ENCODE measurements at regions not wholly inside any gene's neighbourhood (a gene's known extent, or its start where the extent isn't known, plus 50 kb on each side); places are given as distances from the start of the nearest gene placed in this dataset.

DNA sequence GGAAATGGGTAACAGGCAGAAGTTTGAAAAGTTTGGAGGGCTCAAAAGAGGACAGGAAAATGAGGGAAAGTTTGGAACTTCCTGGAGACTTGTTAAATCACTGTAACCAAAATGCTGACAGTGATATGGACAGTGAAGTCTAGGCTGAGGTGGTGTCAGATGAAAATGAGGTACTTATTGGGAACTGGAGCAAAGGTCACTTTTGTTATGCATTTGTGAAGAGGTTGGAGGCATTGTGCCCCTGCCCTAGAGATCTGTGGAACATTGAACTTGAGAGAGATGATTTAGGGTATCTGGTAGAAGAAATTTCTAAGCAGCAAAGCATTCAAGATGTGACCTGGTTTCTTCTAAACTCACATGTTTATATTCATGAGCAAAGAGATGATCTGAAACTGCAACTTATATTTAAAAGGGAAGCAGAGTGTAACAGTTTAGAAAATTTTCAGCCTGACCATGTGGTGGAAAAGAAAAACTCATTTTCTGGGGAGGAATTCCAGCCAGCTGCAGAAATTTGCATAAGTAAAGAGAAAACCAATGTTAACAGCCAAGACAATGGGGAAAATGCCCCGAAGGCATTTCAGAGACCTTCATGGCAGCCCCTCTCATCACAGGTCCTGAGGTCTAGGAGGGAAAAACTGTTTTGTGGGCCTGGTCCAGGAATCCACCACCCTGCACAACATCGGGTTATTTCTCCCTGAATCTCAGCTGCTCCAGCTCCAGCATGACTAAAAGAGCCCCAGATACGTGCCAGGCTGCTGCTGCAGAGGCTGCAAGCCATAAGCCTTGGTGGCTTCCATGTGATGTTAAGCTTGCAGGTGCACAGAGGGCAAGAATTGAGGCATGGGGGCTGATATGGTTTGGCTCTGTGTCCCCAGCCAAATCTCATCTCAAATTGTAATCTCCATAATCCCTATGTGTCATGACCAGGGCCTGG, 632.5 kb upstream of the GNPDA2 start:
- DNase-seq: no peak

DNA sequence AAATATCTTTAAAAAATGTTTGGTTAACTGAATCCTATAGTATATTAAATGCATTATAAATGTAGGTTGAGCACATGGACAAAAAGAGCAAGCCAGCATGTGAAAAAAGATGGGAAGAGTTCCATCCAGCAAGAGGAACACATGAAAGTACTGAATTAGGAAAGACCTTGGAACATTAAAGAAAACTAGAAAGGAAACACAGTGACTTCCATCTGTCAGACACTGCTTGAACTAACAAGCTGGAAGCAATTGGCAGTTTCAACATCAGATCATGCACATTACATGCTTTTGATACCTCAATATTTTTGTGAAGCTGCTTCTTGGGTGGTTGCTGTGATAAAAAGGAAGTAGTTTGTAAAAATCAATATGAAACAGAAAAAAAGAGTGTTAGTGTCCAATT, 626.8 kb upstream of the GNPDA2 start:
- DNase-seq: no peak

DNA sequence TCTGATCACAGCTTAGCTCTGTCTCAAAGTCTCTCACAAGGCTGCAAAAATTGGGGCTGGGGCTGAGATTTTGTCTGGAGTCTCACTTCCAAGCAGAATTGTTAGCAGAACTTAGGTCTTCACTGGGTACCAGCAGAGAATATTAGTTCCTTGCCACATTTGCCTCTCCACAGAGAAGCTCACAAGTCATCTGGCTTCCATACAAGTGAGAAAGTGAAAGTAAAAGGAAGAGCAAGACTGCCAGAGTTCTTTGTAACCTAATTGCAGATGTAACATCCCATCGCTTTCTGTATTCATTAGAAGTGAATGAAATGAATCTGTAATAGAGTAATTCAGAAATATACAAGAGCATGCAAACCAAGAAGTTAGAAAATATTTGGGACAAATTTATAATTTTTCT, 624.1 kb upstream of the GNPDA2 start:
- peak; percentile 33 for DNase-seq

DNA sequence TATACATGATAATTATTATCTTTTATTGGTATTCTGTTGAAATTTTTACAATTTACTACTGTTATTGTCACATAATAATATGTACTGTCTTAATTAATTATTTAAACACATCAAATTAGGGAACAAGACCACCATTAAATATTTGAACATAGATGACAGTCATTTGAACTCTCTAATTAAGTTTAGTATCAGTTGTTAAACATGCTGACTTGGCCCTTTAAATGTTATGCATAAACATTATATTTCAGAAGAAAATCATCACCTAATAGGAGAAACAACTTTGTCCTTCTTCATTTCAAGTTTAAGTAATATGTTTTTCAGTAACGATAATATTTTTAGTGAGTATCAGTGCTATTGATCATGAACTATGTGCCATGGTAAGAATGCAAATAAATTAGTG, 623.5 kb upstream of the GNPDA2 start:
- DNase-seq: no peak

DNA sequence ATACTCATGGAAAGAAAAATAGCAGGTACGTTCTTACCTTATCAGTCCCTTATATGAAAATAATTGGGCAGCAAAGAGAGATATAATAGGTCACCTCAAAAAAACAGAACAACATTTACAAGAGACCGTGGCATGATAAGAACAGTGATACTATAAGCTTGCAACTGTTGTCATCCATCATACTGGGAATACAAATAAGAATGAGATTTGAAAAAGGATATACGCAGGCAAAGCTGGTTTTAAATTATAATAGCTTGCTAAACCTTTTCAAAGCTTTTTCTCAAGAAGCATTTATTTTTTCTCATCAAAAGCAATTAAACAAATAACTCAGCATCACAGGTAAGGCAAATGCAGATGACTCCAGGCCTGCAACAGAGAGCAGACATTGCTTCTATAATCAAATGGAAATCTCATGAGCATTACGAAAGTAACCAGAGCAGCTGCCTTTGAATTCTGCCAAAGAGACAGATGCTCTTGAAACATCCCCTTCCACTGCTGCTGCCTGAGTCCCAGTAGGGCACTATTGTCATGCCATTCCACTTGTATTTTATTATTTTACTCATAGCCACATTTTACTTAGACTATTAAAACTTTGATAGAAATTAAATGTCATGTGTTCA, 620.6 kb upstream of the GNPDA2 start:
- peak; percentile 15 for DNase-seq

DNA sequence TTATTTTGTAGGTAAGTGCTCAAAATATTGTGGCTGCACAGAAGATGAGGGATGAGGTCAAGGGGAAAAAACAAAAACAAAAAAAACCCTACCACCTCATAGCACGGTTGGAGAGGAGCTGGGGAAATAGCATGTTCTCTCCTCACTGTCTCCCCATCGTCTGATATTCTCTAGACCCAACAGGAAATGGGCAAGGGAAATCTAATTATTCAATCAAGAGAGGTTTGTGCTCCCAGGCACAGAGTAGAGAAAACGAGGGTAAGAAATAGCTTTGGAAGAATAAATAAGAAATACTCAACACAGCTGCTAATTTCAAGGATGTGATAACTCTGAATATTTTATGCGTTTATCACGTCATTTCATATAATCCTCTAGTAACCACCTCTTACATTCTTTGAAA, 619.2 kb upstream of the GNPDA2 start:
- DNase-seq: no peak

DNA sequence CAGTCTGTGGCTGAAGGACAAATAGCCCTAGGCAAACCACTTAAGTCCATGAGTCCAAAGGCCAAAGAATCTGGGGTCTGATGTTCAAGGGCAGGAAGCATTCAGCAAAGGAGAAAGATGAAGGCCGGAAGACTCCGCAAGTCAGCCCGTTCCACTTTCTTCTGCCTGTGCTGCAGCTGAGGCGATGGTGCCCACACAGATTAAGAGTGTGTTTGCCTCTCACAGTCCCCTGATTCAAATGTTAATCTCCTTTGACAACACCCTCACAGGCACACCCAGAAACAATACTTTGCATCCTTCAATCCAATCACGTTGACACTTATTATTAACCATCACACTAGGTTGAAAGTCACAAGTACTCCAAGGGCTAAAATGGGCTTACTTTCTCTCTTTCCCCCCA, 605.4 kb upstream of the GNPDA2 start:
- no peak for DNase-seq

DNA sequence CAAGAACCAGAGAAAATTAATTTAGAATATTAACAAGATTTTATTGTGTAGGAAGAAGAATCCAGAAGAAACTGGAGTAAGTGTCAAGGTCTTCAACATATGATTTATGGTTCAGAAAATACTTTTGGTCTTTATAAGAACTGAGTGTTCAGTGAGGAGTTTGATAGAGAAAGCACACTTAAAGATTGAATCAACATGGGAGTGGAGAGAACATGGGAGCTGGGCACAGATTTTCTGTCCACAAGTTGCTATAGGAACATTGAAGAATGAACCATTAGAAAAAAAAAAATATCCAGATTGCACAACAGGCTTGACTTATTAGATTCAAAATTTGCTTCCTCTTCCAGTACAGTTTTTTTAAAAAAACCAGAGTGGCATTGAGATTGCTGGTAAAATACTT, 601.2 kb upstream of the GNPDA2 start:
- no peak for DNase-seq

DNA sequence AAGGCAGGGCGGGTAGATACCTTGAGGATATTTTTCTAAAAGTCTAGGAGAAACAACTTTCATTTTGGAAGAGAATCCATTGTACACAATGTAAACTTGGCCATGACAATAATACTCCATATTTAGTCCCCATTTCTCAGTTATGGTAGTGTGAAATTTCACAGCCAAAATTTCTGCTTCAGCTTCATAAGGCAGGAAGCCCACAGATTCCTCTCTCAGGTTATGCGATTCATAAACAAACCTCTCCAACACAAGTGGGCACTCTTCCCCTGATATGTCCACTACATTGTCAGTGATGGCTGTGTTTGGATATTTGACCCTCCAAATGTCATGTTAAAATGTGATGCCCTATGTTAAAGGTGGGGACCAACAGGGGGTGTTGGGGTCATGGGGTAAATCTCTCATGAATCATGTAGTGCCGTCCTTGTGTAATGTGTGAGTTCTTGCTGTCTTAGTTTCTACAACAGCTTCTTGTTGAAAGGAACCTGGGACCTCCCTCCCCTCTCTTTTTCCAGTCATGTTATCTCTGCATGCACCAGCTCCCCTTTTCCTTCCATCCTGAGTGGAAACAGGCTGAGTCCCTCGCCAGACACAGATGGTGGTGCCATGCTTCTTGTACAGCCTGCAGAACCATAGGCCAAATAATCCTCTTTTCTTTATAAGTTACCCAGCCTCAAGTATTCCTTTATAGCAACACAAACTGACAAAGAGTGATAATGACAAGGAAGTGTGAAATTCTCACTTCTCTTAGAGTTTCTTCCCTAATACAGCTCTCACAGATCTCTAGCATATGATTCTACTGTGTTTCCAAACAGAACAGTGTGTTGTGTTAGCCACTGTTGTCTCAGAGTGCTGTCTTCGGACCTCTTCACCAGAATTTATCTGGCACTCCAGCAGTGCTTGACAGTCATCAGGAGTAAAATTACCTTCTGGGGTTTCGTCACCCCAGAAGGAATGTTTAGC, 598.4 kb upstream of the GNPDA2 start:
- no peak for DNase-seq

DNA sequence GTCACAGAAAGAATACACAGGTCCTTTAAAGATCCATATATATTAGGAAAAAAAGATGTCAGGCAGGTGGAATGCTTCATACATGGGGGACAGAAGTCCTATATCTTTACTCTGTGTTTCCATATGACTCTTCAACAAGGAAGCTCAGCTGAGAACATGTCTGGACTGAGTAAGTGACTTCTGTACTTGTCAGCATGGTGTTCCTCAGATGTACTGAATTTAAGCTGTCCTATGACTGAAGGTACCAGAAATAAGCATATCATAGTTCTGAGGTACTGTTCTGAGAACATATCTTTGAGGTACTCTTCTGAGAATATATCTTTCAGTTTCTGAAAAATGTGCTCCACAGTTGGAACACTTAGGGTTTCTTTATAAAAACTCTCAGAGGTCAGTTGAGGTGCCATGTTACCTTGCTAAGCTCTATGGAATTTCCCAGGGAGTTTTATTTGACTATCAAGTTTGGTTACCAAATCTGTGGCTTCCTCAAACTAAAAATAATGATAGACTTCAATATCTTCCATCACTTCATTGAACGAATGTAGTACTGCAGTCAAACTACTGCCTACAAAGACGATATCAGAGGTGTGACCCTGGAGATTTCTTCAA, 597.2 kb upstream of the GNPDA2 start:
- no peak for DNase-seq

DNA sequence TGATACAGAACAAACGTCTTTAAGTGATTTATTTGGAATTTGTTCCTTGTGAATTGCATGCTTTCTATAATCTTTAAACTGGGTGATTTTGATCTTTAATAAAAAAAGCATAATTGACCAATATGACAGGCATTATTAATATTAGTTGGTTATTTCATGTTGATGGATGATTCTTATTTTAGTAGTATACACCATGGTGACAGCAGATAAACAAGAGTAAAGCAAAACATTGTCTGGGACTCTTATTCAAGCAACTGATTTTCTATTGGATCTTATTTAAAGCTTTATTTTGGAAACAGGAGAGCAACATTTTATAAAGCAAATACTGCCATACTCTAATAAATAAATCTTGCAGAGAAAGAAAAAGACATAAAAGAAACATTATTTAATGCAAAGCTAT, 591.4 kb upstream of the GNPDA2 start:
- no peak for DNase-seq

DNA sequence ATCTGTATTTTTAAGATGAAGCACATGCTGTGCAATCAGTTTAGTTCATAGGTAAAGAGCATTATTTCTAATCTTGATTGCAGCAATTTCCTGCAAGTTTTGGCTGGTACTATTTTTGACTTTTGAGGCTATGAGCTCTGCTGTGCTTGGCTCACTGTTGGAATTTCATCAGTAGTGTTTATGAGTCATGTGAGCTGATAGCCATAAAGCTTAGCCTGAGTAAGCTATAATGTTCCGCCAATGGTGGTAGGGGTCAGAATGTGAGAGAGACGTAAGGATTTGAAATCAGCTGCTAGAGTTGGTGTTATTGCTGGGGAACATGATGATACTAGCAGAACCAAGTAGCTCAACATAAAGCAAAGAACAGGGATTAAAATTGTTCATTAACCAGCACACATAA, 590.9 kb upstream of the GNPDA2 start:
- peak; percentile 3 for DNase-seq

DNA sequence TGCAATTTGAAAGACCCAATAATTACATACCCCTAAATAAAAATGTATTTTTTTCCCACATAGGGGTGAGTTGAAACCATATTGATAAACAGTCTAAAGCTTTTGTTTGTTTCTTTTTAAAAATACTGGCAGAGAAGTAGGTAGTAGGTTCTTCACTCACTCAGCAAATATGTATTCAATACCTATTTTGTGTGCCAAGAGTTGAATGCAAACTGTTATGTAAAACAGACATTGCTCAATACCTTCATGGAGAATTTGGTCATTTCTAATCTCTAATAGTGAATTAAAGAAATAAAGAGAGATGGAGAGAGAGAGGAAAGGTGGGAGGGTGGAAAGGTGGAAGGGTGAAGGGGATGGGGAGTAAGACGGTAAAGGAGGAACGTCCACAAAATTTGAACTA, 589.9 kb upstream of the GNPDA2 start:
- no peak for DNase-seq

DNA sequence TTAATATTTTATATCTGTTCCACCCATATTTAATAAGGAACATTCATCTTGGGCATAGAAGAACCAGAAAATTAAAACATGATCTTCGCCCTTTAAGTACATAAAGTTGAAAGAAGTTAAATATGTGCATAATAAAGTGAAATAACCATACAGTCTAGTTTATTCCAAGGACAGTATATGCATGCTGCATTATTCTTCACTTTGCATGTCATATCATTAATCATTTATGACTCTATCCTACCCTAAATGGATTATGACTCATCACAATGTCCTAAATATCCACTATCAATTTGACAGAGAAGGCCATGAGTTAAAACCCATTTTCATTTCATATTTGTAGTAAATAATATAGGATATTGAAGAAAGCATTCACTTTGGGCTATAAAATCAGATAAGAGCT, 576.5 kb upstream of the GNPDA2 start:
- DNase-seq: no peak

DNA sequence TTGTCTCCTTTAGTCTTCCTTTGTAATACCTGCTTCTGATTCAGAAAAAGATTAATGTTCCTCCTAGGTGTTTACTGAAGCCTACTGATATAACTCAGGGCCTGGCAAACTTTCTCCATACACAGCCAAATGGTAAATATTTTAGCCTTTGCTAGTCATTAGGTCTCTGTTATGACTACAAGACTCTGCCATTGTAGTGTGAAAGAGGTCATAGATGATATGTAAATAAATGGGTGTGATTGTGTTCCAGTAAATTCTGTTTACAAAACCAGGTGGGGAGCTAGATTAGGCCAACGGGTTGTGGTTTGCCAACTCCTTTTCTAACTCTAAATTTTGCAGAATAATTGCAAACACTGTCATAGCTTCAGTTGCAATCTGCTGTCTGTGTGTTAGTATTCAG, 568.1 kb upstream of the GNPDA2 start:
- DNase-seq: no peak

DNA sequence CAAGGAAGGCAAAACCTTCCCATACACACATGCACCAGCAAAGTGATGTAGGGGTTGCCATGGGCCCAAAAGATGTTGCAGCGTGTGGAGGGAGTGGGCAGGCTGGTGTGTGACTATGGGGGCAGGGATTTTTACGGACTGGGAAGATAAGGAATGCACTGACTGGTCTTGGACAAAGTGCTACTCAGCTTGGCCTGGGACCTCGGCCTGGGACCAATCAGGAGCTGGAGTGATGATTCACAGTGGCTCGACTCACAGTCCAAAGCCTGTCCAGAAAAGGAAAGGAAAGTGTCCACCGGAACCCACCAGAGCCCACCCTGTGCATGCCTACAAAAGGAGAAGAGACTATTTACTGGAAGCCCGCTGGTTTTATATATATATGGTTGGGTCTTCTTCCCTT, 567.0 kb upstream of the GNPDA2 start:
- no peak for DNase-seq

DNA sequence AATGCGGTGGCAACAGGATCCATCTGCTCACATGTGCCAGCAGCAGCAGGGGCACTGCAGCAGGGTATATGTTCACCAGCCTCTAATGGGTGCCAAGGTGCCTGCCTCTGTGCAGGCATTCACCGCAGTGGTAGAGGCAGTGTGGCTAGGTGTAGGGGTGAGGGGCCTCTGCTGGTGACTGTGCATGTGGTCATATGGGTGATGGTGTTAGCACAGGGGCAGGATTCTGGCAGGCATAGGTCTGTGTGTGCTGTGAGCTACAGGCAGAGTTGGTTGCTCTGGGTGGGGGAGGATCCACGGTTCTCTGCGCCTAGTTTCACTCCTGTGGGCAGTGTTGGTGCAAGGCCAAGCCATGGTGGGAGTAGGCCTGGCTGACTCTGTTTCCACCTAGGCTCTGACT, 566.5 kb upstream of the GNPDA2 start:
- no peak for DNase-seq

DNA sequence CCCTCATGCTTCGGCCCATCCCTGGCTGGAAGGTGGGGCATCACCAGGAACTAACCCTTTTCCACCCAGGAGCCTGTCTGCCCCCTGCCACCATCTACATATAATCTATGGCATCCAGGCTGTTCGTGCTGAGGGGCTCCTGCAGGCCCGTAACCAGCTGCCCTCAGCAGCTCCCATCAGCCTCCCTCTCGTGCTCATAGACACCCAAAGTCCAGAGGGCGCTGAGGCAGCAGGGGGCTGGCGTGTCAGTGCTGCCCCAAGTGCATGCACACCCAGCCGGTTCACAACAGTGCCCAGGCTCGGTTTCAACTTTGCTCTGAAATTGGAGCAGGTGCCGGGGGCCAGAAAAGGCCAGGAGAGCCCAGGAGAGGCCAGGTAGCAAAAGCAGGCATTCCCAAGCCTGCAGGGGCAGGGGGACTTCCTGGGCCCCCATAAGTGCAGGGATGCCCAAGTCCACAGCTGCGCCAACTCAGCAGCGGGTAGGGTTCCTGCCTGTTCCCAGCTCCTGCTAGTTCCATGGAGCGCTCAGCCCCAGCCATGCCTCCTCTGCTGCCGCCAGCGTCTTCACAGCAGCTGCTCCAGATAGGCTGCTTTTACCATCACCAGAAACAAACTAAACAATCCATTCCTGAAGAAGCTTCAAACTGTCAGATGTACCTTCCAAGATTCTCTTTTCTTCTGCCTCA, 558.2 kb upstream of the GNPDA2 start:
- no peak for DNase-seq

DNA sequence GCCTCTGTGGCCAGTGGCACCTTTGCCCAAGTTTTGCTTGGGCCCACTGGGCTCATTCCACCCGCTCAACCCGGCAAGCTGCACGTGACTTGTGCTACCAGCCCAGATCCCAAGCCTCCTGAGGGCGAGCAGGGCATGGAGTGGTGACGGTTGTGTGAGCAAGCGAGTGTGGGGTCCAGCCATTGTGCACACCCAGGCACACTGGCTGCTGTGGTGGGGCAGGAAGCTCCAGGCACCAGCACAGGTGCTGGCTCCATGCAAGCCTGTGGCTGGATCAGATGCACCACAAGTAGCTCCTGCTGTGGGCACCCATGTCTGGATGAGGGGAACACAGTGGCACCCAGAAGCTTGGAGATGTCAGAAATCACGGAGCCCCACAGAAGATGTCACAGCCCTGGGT, 557.0 kb upstream of the GNPDA2 start:
- no peak for DNase-seq

DNA sequence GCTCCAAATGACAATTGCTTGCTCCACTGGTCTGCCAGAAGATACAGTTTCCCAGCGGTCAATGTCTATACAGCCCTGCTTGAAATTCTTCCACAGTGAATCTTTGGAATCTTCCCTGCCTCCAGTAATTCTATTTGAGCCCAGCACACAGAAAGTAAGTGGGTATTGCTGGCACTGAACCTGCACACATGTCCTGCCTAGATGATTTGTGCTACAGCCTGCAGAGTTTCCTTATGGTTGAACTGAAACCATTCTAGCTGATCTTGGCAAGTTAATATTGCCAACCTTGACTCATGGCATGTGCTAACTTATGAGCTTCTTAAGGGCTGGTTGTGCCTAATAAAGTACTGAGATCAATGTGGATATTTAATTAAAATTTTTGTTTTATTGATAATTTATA, 553.8 kb upstream of the GNPDA2 start:
- no peak for DNase-seq

DNA sequence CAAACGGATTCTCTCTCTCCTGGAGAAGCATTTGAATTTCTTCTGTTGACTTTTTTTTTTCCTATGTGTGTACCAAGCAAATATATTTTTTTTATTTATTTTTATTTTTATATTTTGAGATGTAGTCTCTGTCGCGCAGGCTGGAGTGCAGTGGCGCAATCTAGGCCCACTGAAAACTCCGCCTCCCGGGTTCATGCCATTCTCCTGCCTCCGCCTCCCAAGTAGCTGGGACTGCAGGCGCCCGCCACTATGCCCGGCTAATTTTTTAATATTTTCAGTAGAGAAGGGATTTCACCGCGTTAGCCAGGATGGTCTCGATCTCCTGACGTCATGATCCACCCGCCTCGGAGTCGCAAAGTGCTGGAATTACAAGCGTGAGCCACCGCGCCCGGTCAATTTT, 549.5 kb upstream of the GNPDA2 start:
- DNase-seq: no peak

Data from muscle of arm (tissue), 1 donor.